H1 (cell line): ENCODE measurements at regions not wholly inside any gene's neighbourhood (a gene's known extent, or its start where the extent isn't known, plus 50 kb on each side); places are given as distances from the start of the nearest gene placed in this dataset.

Source experiments
- CTCF ChIA-PET: fragments of 300-600 bp; sonication (Branson Sonifier 250); formaldehyde crosslinking; loops from one replicate; lab custom pipeline; 2021; ENCODE audit not compliant: partially characterized antibody; lab: Charles Lee
- POLR2A ChIA-PET: fragments of 300-600 bp; sonication (Branson Sonifier 250); formaldehyde crosslinking; loops from one replicate; lab custom pipeline; 2021; ENCODE audit warnings: inconsistent platforms; ENCODE audit not compliant: partially characterized antibody; lab: Charles Lee
- DNase-seq, 2 experiments: peaks; one replicate each; pipeline versions ENCODE4 v3.0.0 to v3.0.0-alpha.2; 2010 to 2022; ENCODE audit warnings: low spot score in 2 of 2, low read depth in 1 of 2, mixed read lengths in 1 of 2
- FAIRE-seq: peaks from 2 replicates; lab custom pipeline; 2011; peaks lifted over from hg19 to GRCh38; lab: Jason Lieb, UNC
- H2AFZ ChIP-seq: 2 replicates; pipeline ENCODE4 v1.8.1; 2012; ENCODE audit warnings: low read length, inconsistent platforms
- H2AK5ac ChIP-seq: 2 replicates; pipeline ENCODE4 v1.6.1; 2013; ENCODE audit warnings: low read depth, low read length
- H2BK120ac ChIP-seq: replicated peaks from 2 replicates; pipeline ENCODE3; 2013; ENCODE audit warnings: low read depth, low read length, inconsistent platforms
- H2BK12ac ChIP-seq: 2 replicates; pipeline ENCODE4 v1.6.1; 2013; ENCODE audit warnings: low read depth, low read length
- H2BK15ac ChIP-seq: 2 replicates; pipeline ENCODE4 v1.6.1; 2013; ENCODE audit warnings: low read length
- H2BK20ac ChIP-seq: 2 replicates; pipeline ENCODE4 v1.6.1; 2013; ENCODE audit warnings: low read length
- H2BK5ac ChIP-seq: 2 replicates; pipeline ENCODE4 v1.6.1; 2013; ENCODE audit warnings: low read depth, low read length
- H3K14ac ChIP-seq: 2 replicates; pipeline ENCODE4 v1.6.1; 2013; ENCODE audit warnings: inconsistent platforms; ENCODE audit not compliant: insufficient read length
- H3K18ac ChIP-seq: 2 replicates; pipeline ENCODE4 v1.6.1; 2013; ENCODE audit warnings: low read length; ENCODE audit errors: extremely low read depth
- H3K23ac ChIP-seq: 2 replicates; pipeline ENCODE4 v1.6.1; 2013; ENCODE audit warnings: inconsistent platforms; ENCODE audit not compliant: insufficient read length
- H3K23me2 ChIP-seq: 2 replicates; pipeline ENCODE4 v1.6.1; 2013; ENCODE audit warnings: low read depth, low read length
- H3K27ac ChIP-seq: 2 replicates; pipeline ENCODE4 v1.6.1; 2011; ENCODE audit warnings: low read depth, low read length, inconsistent platforms
- H3K27me3 ChIP-seq, 4 experiments: replicated peaks in 1 of 4; 1 replicate in 1 of 4; 2 replicates in 3 of 4; pipeline versions ENCODE4 v1.6.1 to v1.8.1; 2011 to 2013; ENCODE audit warnings: low read length in 3 of 4, mild to moderate bottlenecking in 3 of 4, inconsistent platforms in 2 of 4, mixed read lengths in 2 of 4, moderate library complexity in 1 of 4; ENCODE audit not compliant: control insufficient read depth in 3 of 4, insufficient read depth in 3 of 4; ENCODE audit errors: extremely low read depth in 1 of 4
- H3K36me3 ChIP-seq, 4 experiments: 2 replicates each; pipeline versions ENCODE4 v1.6.1 to v1.8.1; 2011 to 2013; ENCODE audit warnings: mild to moderate bottlenecking in 4 of 4, low read length in 3 of 4, moderate library complexity in 2 of 4, control low read depth in 1 of 4, inconsistent platforms in 1 of 4; ENCODE audit not compliant: insufficient read depth in 4 of 4, control insufficient read depth in 2 of 4
- H3K4ac ChIP-seq: replicated peaks from 2 replicates; pipeline ENCODE3; 2013; ENCODE audit warnings: low read length, low read depth, mixed read lengths, inconsistent platforms; ENCODE audit not compliant: insufficient read length
- H3K4me1 ChIP-seq, 4 experiments: replicated peaks in 1 of 4; 1 replicate in 1 of 4; 2 replicates in 3 of 4; pipeline versions ENCODE4 v1.6.1 to v1.8.1; 2011 to 2013; ENCODE audit warnings: low read length in 3 of 4, inconsistent platforms in 2 of 4, mixed read lengths in 1 of 4; ENCODE audit not compliant: insufficient read depth in 4 of 4, control insufficient read depth in 3 of 4
- H3K4me2 ChIP-seq, 2 experiments: 2 replicates each; pipeline versions ENCODE4 v1.6.1 to v1.8.1; 2011 to 2013; ENCODE audit warnings: low read depth in 2 of 2, low read length in 2 of 2, control low read depth in 1 of 2, inconsistent platforms in 1 of 2, mild to moderate bottlenecking in 1 of 2; ENCODE audit not compliant: insufficient read depth in 1 of 2
- H3K4me3 ChIP-seq, 4 experiments: fragments of 200-600, 300-600 bp in 1 of 4; sonication (generic), shearing (Covaris generic), sonication (Bioruptor Twin) in 1 of 4; 2 replicates each; pipeline versions ENCODE4 v1.5.1 to v1.8.1; 2011 to 2016; ENCODE audit warnings: low read length in 4 of 4, low read depth in 3 of 4, control low read depth in 2 of 4, inconsistent platforms in 2 of 4, mild to moderate bottlenecking in 2 of 4, mixed read lengths in 1 of 4, moderate library complexity in 1 of 4; ENCODE audit not compliant: insufficient read depth in 2 of 4; ENCODE audit errors: extremely low read depth in 1 of 4
- H3K56ac ChIP-seq: replicated peaks from 2 replicates; pipeline ENCODE3; 2013; ENCODE audit warnings: low read depth, mild to moderate bottlenecking, mixed read lengths, low read length, inconsistent platforms; ENCODE audit not compliant: insufficient read length
- H3K79me1 ChIP-seq: 2 replicates; pipeline ENCODE4 v1.6.1; 2013; ENCODE audit warnings: low read depth, low read length, control low read depth
- H3K79me2 ChIP-seq, 2 experiments: 2 replicates each; pipeline versions ENCODE4 v1.6.1 to v1.8.1; 2012 to 2013; ENCODE audit warnings: low read length in 2 of 2, mild to moderate bottlenecking in 2 of 2, inconsistent platforms in 1 of 2; ENCODE audit not compliant: insufficient read depth in 2 of 2, control insufficient read depth in 1 of 2
- H3K9ac ChIP-seq, 4 experiments: replicated peaks in 1 of 4; 1 replicate in 1 of 4; 2 replicates in 3 of 4; pipeline versions ENCODE4 v1.6.1 to v1.8.1; 2011 to 2013; ENCODE audit warnings: low read depth in 3 of 4, low read length in 3 of 4, control low read depth in 2 of 4, mild to moderate bottlenecking in 2 of 4, moderate library complexity in 2 of 4, inconsistent platforms in 1 of 4; ENCODE audit errors: extremely low read depth in 1 of 4
- H3K9me3 ChIP-seq, 2 experiments: 2 replicates each; pipeline versions ENCODE4 v1.6.1 to v1.8.1; 2012 to 2013; ENCODE audit warnings: mild to moderate bottlenecking in 2 of 2, moderate library complexity in 2 of 2, control low read depth in 1 of 2, inconsistent platforms in 1 of 2, low read depth in 1 of 2, low read length in 1 of 2, mixed read lengths in 1 of 2; ENCODE audit not compliant: insufficient read depth in 2 of 2
- H4K20me1 ChIP-seq, 2 experiments: replicated peaks in 1 of 2; 2 replicates each; pipeline versions ENCODE3 to v1.8.1; 2011 to 2013; ENCODE audit warnings: inconsistent platforms in 2 of 2, low read length in 2 of 2, mild to moderate bottlenecking in 1 of 2; ENCODE audit not compliant: insufficient read depth in 2 of 2, control insufficient read depth in 1 of 2
- H4K5ac ChIP-seq: 2 replicates; pipeline ENCODE4 v1.6.1; 2013; ENCODE audit warnings: low read length, low read depth, mixed read lengths, inconsistent platforms; ENCODE audit not compliant: insufficient read length
- H4K8ac ChIP-seq: 2 replicates; pipeline ENCODE4 v1.8.0; 2013; ENCODE audit warnings: mild to moderate bottlenecking, moderate library complexity, low read length, inconsistent platforms; ENCODE audit not compliant: insufficient read depth; ENCODE audit errors: extremely low read depth
- H4K91ac ChIP-seq: replicated peaks from 2 replicates; pipeline ENCODE3; 2013; ENCODE audit warnings: low read length, mixed read lengths, inconsistent platforms; ENCODE audit not compliant: insufficient read length
- BACH1 ChIP-seq: IDR thresholded peaks from 2 replicates; pipeline ENCODE4 v1.6.1; 2012; ENCODE audit warnings: low read length, improper control_type of control experiment
- BRCA1 ChIP-seq: IDR thresholded peaks from 2 replicates; pipeline ENCODE4 v1.6.1; 2012; ENCODE audit warnings: low read depth, low read length, improper control_type of control experiment
- HDAC6 ChIP-seq: IDR thresholded peaks from one replicate; pipeline ENCODE4 v1.7.1; 2012; ENCODE audit warnings: low read depth, mild to moderate bottlenecking, inconsistent platforms, low read length, moderate library complexity
- JUN ChIP-seq: IDR thresholded peaks from 2 replicates; pipeline ENCODE4 v1.6.1; 2011; ENCODE audit warnings: low read depth, mild to moderate bottlenecking, improper control_type of control experiment, low read length
- POLR2AphosphoS5 ChIP-seq: IDR thresholded peaks from 2 replicates; pipeline ENCODE4 v1.6.1; 2011; ENCODE audit warnings: low read depth, low read length
- SIN3A ChIP-seq, 2 experiments: IDR thresholded peaks in 1 of 2; conservative IDR thresholded peaks in 1 of 2; 2 replicates each; pipeline ENCODE4 v1.6.1; 2011 to 2012; ENCODE audit warnings: low read length in 2 of 2, improper control_type of control experiment in 1 of 2, low read depth in 1 of 2, mild to moderate bottlenecking in 1 of 2
- SIRT6 ChIP-seq: IDR thresholded peaks from one replicate; pipeline ENCODE4 v1.7.1; 2012; ENCODE audit warnings: low read length, inconsistent platforms
- WGBS, 2 experiments: shearing (Covaris generic) in 1 of 2; methylation state at CpG; one replicate each; pipeline versions ENCODE4 v1.1.6 to v1.1.7; 2013 to 2015; ENCODE audit warnings: low lambda C conversion rate in 2 of 2, mixed read lengths in 2 of 2, inconsistent platforms in 1 of 2, low coverage in 1 of 2, missing lambda C conversion rate in 1 of 2; ENCODE audit not compliant: insufficient replicate concordance in 2 of 2, insufficient coverage in 1 of 2, insufficient read length in 1 of 2; ENCODE audit errors: extremely low coverage in 1 of 2, missing lambda C conversion rate in 1 of 2; 5-methylcytosine and 5-hydroxymethylcytosine counted together

DNA sequence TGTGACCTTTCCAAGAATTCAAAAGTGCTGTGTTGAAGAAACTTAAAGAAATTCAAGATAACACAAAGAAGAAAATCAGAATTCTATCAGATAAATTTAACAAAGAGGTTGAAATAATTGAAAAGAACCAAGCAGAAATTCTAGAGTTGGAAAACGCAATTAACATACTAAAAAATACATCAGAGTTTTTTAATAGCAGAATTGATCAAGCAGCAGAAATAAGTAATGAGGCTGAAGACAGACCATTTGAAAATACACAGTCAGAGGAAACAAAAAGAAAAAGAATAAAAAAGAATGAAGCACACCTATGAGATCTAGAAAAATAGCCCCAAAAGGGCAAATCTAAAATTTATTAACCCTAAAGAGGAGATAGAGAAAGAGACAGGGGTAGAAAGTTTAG, 218.1 kb upstream of the KAZN start:
- Histone ChIP-seq H3K9ac (no peak overlapping the region), H2BK120ac (no peak overlapping the region), H3K14ac (no peak overlapping the region), H3K9me3 (no peaks in the 10 kb centered on the region), H4K8ac (no peak overlapping the region), H2BK15ac (no peak overlapping the region), H2AFZ (no peak overlapping the region), H3K23me2 (no peaks in the 10 kb centered on the region), H3K79me2 (no peaks in the 10 kb centered on the region), H3K4me1 (no peaks in the 10 kb centered on the region), H3K27me3 (no peaks in the 10 kb centered on the region)
- TF ChIP-seq BRCA1, result no peak
- no peak for TF ChIP-seq SIRT6
- no peak for TF ChIP-seq JUN
- no peak for TF ChIP-seq POLR2AphosphoS5
- no peak for TF ChIP-seq BACH1
- no peak for TF ChIP-seq SIN3A (conservative IDR thresholded peaks at IDR 0.05 in 1 of 2, IDR thresholded peaks at IDR 0.05 in 1 of 2; ENCODE audit: low read depth in 1 of 2, low read length in 2 of 2)
- TF ChIP-seq HDAC6, result no peak
- TF ChIP-seq, all 59 proteins: peak for 0
- H3K23ac ChIP-seq, result no peak overlapping the region
- H3K79me1 ChIP-seq, result no peaks in the 10 kb centered on the region
- no peak overlapping the region for H2AK5ac ChIP-seq
- POLR2A ChIA-PET, result no interaction called here
- H2BK12ac ChIP-seq, result no peak overlapping the region
- no peaks in the 10 kb centered on the region for H4K20me1 ChIP-seq
- no peak overlapping the region for H3K4ac ChIP-seq
- no peak overlapping the region for H3K4me3 ChIP-seq
- no peak overlapping the region for H3K4me2 ChIP-seq
- WGBS, 2 experiments, result 90% methylated on average over 1 of the region's 1 CpG; no CpG with 5 or more reads in 1 of the 2 experiments
- no peak for DNase-seq
- no peak overlapping the region for H2BK20ac ChIP-seq
- FAIRE-seq, result no peak
- H3K27ac ChIP-seq, result no peak overlapping the region
- no peak overlapping the region for H4K5ac ChIP-seq
- no peak overlapping the region for H3K56ac ChIP-seq
- H3K36me3 ChIP-seq, result no peaks in the 10 kb centered on the region
- no peak overlapping the region for H2BK5ac ChIP-seq
- CTCF ChIA-PET, result no interaction called here
- no peak overlapping the region for H3K18ac ChIP-seq
- no peak overlapping the region for H4K91ac ChIP-seq
